ENCODE measurements at regions not wholly inside any gene's neighbourhood (a gene's known extent, or its start where the extent isn't known, plus 50 kb on each side); places are given as distances from the start of the nearest gene placed in this dataset.

GRCh38 chr4:11564021-11564420, 135.3 kb upstream of the HS3ST1 start:
- DNase-seq: no peak

- DNase-seq: no peak
Observed at GRCh38 chr4:11549525-11549924, 120.8 kb upstream of the HS3ST1 start.

- no peak for DNase-seq
Observed at GRCh38 chr4:11548597-11549082, 119.9 kb upstream of the HS3ST1 start.

- DNase-seq: no peak
Observed at GRCh38 chr4:11546391-11547175, 117.9 kb upstream of the HS3ST1 start.

- no peak for DNase-seq
Observed at GRCh38 chr4:11545651-11546050, 117.0 kb upstream of the HS3ST1 start.

- DNase-seq: no peak
Observed at GRCh38 chr4:11544211-11544610, 115.5 kb upstream of the HS3ST1 start.

- DNase-seq: no peak
Observed at GRCh38 chr4:11543706-11544105, 115.0 kb upstream of the HS3ST1 start.

GRCh38 chr4:11542952-11543351, 114.3 kb upstream of the HS3ST1 start:
- DNase-seq: no peak

- DNase-seq: no peak
Observed at GRCh38 chr4:11537846-11538245, 109.2 kb upstream of the HS3ST1 start.

- DNase-seq: no peak
Observed at GRCh38 chr4:11535333-11535732, 106.6 kb upstream of the HS3ST1 start.

GRCh38 chr4:11534623-11535302, 106.1 kb upstream of the HS3ST1 start:
- no peak for DNase-seq

GRCh38 chr4:11532138-11532537, 103.4 kb upstream of the HS3ST1 start:
- DNase-seq: no peak

- DNase-seq: no peak
Observed at GRCh38 chr4:11529625-11530201, 101.0 kb upstream of the HS3ST1 start.

- DNase-seq: no peak
Observed at GRCh38 chr4:11525085-11525484, 96.4 kb upstream of the HS3ST1 start.

GRCh38 chr4:11518754-11519153, 90.1 kb upstream of the HS3ST1 start:
- DNase-seq: no peak

GRCh38 chr4:11514779-11515419, 86.2 kb upstream of the HS3ST1 start:
- DNase-seq: no peak

- DNase-seq: no peak
Observed at GRCh38 chr4:11514003-11514402, 85.3 kb upstream of the HS3ST1 start.

- DNase-seq: no peak
Observed at GRCh38 chr4:11512871-11513270, 84.2 kb upstream of the HS3ST1 start.

GRCh38 chr4:11511321-11511720, 82.6 kb upstream of the HS3ST1 start:
- DNase-seq: no peak

- no peak for DNase-seq
Observed at GRCh38 chr4:11507920-11508319, 79.2 kb upstream of the HS3ST1 start.

GRCh38 chr4:11506194-11506593, 77.5 kb upstream of the HS3ST1 start:
- no peak for DNase-seq

- no peak for DNase-seq
Observed at GRCh38 chr4:11505221-11505971, 76.7 kb upstream of the HS3ST1 start.

- no peak for DNase-seq
Observed at GRCh38 chr4:11503166-11503565, 74.5 kb upstream of the HS3ST1 start.
